Thoracic aorta (tissue), 2 donors: ENCODE measurements at regions not wholly inside any gene's neighbourhood (a gene's known extent, or its start where the extent isn't known, plus 50 kb on each side); places are given as distances from the start of the nearest gene placed in this dataset.

Experiments used
- ATAC-seq: fragments of 150-250 bp; one replicate; pipeline ENCODE4 v1.8.0; 2017; ENCODE audit warnings: low read depth; ENCODE audit not compliant: insufficient number of reproducible peaks, low FRiP score
- DNase-seq: peaks from one replicate; pipeline ENCODE4 v3.0.0-alpha.2; 2020; ENCODE audit warnings: low spot score
- H3K27ac ChIP-seq, 2 donors: fragments of 200-600 bp; sonication (generic); 1 replicate in 1 of 2; 2 replicates in 1 of 2; pipeline ENCODE4 v1.5.1; 2016; ENCODE audit warnings: mild to moderate bottlenecking in 2 of 2, moderate library complexity in 2 of 2
- H3K27me3 ChIP-seq: fragments of 200-600 bp; sonication (generic); replicated peaks from 2 replicates; pipeline ENCODE4 v1.6.0; 2016; ENCODE audit warnings: mild to moderate bottlenecking; ENCODE audit not compliant: insufficient read depth
- H3K36me3 ChIP-seq: fragments of 200-600 bp; sonication (generic); one replicate; pipeline ENCODE4 v1.5.1; 2016
- H3K4me1 ChIP-seq, 2 donors: fragments of 200-600 bp; sonication (generic); 1 replicate in 1 of 2; 2 replicates in 1 of 2; pipeline versions ENCODE4 v1.5.1 to v1.6.0; 2016; ENCODE audit warnings: low read depth in 2 of 2, mild to moderate bottlenecking in 1 of 2; ENCODE audit not compliant: control insufficient read depth in 1 of 2
- H3K4me3 ChIP-seq: fragments of 200-600 bp; sonication (generic); 2 replicates; pipeline ENCODE4 v1.5.1; 2016; ENCODE audit warnings: mild to moderate bottlenecking
- H3K9me3 ChIP-seq: fragments of 200-600 bp; sonication (generic); 2 replicates; pipeline ENCODE4 v1.5.1; 2016
- CTCF ChIP-seq: fragments of 200-600 bp; sonication (generic); IDR thresholded peaks from one replicate; pipeline ENCODE4 v1.5.1; 2019; ENCODE audit warnings: antibody characterized with exemption

GRCh38 chr4:97374526-97374925 is 768.8 kb downstream of the STPG2 start:
- DNase-seq (no peak), ATAC-seq (no peak)
- no peak for TF ChIP-seq CTCF

GRCh38 chr4:97386969-97387368 is 756.3 kb downstream of the STPG2 start:
- no peak for ATAC-seq
- Histone ChIP-seq H3K27ac (no peak overlapping the region), H3K4me1 (no peaks in the 10 kb centered on the region), H3K27me3 (no peaks in the 10 kb centered on the region), H3K36me3 (no peaks in the 10 kb centered on the region), H3K9me3 (no peaks in the 10 kb centered on the region), H3K4me3 (no peak overlapping the region)
- DNase-seq = no peak
- TF ChIP-seq CTCF = no peak

More at GRCh38 chr4:97374526-97374925, 768.8 kb downstream of the STPG2 start:
- no peaks in the 10 kb centered on the region for H3K9me3 ChIP-seq
- no peaks in the 10 kb centered on the region for H3K36me3 ChIP-seq
- no peak overlapping the region for H3K4me3 ChIP-seq
- H3K4me1 ChIP-seq = no peaks in the 10 kb centered on the region
- H3K27me3 ChIP-seq = no peaks in the 10 kb centered on the region
- H3K27ac ChIP-seq = no peak overlapping the region

GRCh38 chr4:97394653-97395052 is 748.6 kb downstream of the STPG2 start:
- DNase-seq (no peak), ATAC-seq (no peak)
- Histone ChIP-seq H3K9me3 (no peaks in the 10 kb centered on the region), H3K4me3 (no peak overlapping the region), H3K27me3 (no peaks in the 10 kb centered on the region), H3K27ac (no peak overlapping the region), H3K4me1 (no peaks in the 10 kb centered on the region), H3K36me3 (no peaks in the 10 kb centered on the region)
- no peak for TF ChIP-seq CTCF

- H3K27me3 ChIP-seq = no peaks in the 10 kb centered on the region
- no peaks in the 10 kb centered on the region for H3K9me3 ChIP-seq
- DNase-seq (no peak), ATAC-seq (no peak)
- no peak overlapping the region for H3K27ac ChIP-seq
- no peaks in the 10 kb centered on the region for H3K36me3 ChIP-seq
- H3K4me1 ChIP-seq = no peaks in the 10 kb centered on the region
- TF ChIP-seq CTCF = no peak
- no peak overlapping the region for H3K4me3 ChIP-seq
Observed at GRCh38 chr4:97396097-97396496, 747.2 kb downstream of the STPG2 start.

GRCh38 chr4:97396605-97397004 is 746.7 kb downstream of the STPG2 start:
- no peak for DNase-seq
- no peaks in the 10 kb centered on the region for H3K4me1 ChIP-seq
- H3K36me3 ChIP-seq = no peaks in the 10 kb centered on the region
- H3K27ac ChIP-seq = no peak overlapping the region
- no peak for TF ChIP-seq CTCF
- no peaks in the 10 kb centered on the region for H3K27me3 ChIP-seq
- H3K4me3 ChIP-seq = no peak overlapping the region
- ATAC-seq = no peak
- no peaks in the 10 kb centered on the region for H3K9me3 ChIP-seq
